ENCODE measurements at regions not wholly inside any gene's neighbourhood (a gene's known extent, or its start where the extent isn't known, plus 50 kb on each side); places are given as distances from the start of the nearest gene placed in this dataset.
A peak's percentile ranks its signal among the peaks of the same experiment; 100 is the strongest.

- peak overlapping the region in 1 of 4 donors; percentile 9 for H3K4me3 ChIP-seq
- H3K36me3 ChIP-seq: no peaks in the 10 kb centered on the region
- DNase-seq (peak; percentile 62 to 69), ATAC-seq (peak; percentile 94 to 97)
- H3K27ac ChIP-seq: peak overlapping the region; percentile 67 to 77 (median 72)
- in situ Hi-C loops (cut with MboI; ENCODE audit: low sequenced_read_pairs in 4 of 4) (loop anchor here in 3 of 4 donors (10.0 to 25.0 kb wide), 3 partner anchors 1048 to 1245 kb away; no protein-coding TSS in a partner anchor), intact Hi-C loops (cut with DNase I; ENCODE audit: low total_unique reads) (loop anchor here (2.0 to 5.0 kb wide), 2 partner anchors 90 to 1044 kb away; no protein-coding TSS in a partner anchor)
- H3K27me3 ChIP-seq: no peaks in the 10 kb centered on the region
- no peaks in the 10 kb centered on the region for H3K9me3 ChIP-seq
- TF ChIP-seq CTCF (IDR thresholded peaks at IDR 0.05 in 4 of 5, conservative IDR thresholded peaks at IDR 0.05 in 1 of 5) (no peak), POLR2A (IDR thresholded peaks at IDR 0.05) (peak; percentile 9 to 34)
- peaks cover 8 to 19% of the 10 kb centered on the region in 2 donors for H3K4me1 ChIP-seq
Observed at GRCh38 chr21:35932232-35932911, 128.0 kb downstream of the SETD4 start.

DNA sequence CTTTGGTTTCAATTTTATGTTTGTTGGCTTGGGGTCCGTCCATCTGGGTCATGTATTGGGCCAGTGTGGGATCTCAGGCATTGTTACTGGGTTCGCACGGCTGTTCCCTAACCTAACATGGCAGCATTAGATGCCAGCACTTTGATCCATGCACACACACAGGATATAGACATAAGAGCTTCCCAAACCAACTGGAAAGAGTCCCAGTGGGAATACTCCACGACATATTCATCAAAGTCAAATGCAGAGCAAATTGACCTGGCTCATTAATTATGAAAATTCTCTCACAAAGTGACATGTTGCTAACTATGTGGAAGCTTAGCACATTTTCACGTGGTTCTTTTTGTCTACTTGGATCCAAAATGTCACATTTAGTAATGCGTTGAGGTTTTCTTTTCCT is 130.4 kb downstream of the SETD4 start:
- TF ChIP-seq CTCF (IDR thresholded peaks at IDR 0.05 in 4 of 5, conservative IDR thresholded peaks at IDR 0.05 in 1 of 5): no peak
- no peak for TF ChIP-seq POLR2A (IDR thresholded peaks at IDR 0.05)
- Histone ChIP-seq H3K27me3 (no peaks in the 10 kb centered on the region), H3K36me3 (no peaks in the 10 kb centered on the region), H3K27ac (no peak overlapping the region), H3K4me1 (peaks cover 8 to 19% of the 10 kb centered on the region in 2 donors), H3K9me3 (no peaks in the 10 kb centered on the region), H3K4me3 (no peak overlapping the region)
- intact Hi-C loops (cut with DNase I; ENCODE audit: low total_unique reads): loop anchor here (5.0 kb wide), 2 partner anchors 88 to 878 kb away; no protein-coding TSS in a partner anchor
- in situ Hi-C loops (cut with MboI; ENCODE audit: low sequenced_read_pairs in 4 of 4): loop anchor here in 3 of 4 donors (10.0 to 25.0 kb wide), 3 partner anchors 1045 to 1243 kb away; no protein-coding TSS in a partner anchor
- ATAC-seq (no peak), DNase-seq (no peak)

GRCh38 chr21:35927262-35927661 is 133.1 kb downstream of the SETD4 start:
- ATAC-seq: no peak
- TF ChIP-seq CTCF (IDR thresholded peaks at IDR 0.05 in 4 of 5, conservative IDR thresholded peaks at IDR 0.05 in 1 of 5) (no peak), POLR2A (IDR thresholded peaks at IDR 0.05) (no peak)
- intact Hi-C loops (cut with DNase I; ENCODE audit: low total_unique reads): loop anchor here (5.0 kb wide), 1 partner anchor 875 kb away; no protein-coding TSS in a partner anchor
- Histone ChIP-seq H3K4me1 (peaks cover 0 to 7% of the 10 kb centered on the region in 2 donors), H3K27ac (no peak overlapping the region), H3K4me3 (no peak overlapping the region), H3K36me3 (no peaks in the 10 kb centered on the region), H3K9me3 (no peaks in the 10 kb centered on the region), H3K27me3 (no peaks in the 10 kb centered on the region)
- DNase-seq: no peak
- in situ Hi-C loops (cut with MboI; ENCODE audit: low sequenced_read_pairs in 4 of 4): loop anchor here in 1 of 4 donors (25.0 kb wide), 1 partner anchor 1240 kb away; no protein-coding TSS in a partner anchor

- in situ Hi-C loops (cut with MboI; ENCODE audit: low sequenced_read_pairs in 4 of 4) (loop anchor here in 1 of 4 donors (25.0 kb wide), 1 partner anchor 1239 kb away; no protein-coding TSS in a partner anchor), intact Hi-C loops (cut with DNase I; ENCODE audit: low total_unique reads) (loop anchor here (5.0 kb wide), 1 partner anchor 874 kb away; no protein-coding TSS in a partner anchor)
- no peak for ATAC-seq
- TF ChIP-seq CTCF (IDR thresholded peaks at IDR 0.05 in 4 of 5, conservative IDR thresholded peaks at IDR 0.05 in 1 of 5) (no peak), POLR2A (IDR thresholded peaks at IDR 0.05) (no peak)
- DNase-seq: no peak
- no peaks in the 10 kb centered on the region for H3K4me1 ChIP-seq
- no peaks in the 10 kb centered on the region for H3K36me3 ChIP-seq
- H3K4me3 ChIP-seq: no peak overlapping the region
- H3K9me3 ChIP-seq: no peaks in the 10 kb centered on the region
- no peak overlapping the region for H3K27ac ChIP-seq
- no peaks in the 10 kb centered on the region for H3K27me3 ChIP-seq
Observed at GRCh38 chr21:35926003-35926740, 134.2 kb downstream of the SETD4 start.
